ENCODE measurements at regions not wholly inside any gene's neighbourhood (a gene's known extent, or its start where the extent isn't known, plus 50 kb on each side); places are given as distances from the start of the nearest gene placed in this dataset.
"Not testable (repeated sequence)": the region's sequence is repeated elsewhere in the genome, so short reads cannot be mapped to it uniquely, and the experiment has no call there.

DNA sequence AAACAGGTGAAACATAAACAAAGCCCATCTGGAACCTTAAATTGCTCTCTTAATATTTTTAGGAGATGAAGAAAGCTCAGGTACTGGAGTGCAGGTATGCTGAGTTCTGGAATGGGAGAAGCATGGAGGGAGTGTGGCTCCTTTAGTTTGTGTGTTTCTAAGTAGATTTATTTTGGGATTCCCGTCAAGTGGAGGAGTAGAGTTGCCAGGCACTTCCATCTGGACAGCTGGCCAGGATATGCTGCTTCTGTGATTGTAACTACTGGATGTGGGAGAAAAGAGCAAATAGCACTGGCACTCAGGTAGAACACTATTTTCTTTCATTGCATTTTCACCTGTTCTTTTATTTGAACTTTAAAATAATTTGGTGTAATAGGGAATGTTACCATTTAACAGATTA lies 182.3 kb upstream of the MAST4 start:
- no peak for DNase-seq (ENCODE audit: low read depth)

DNA sequence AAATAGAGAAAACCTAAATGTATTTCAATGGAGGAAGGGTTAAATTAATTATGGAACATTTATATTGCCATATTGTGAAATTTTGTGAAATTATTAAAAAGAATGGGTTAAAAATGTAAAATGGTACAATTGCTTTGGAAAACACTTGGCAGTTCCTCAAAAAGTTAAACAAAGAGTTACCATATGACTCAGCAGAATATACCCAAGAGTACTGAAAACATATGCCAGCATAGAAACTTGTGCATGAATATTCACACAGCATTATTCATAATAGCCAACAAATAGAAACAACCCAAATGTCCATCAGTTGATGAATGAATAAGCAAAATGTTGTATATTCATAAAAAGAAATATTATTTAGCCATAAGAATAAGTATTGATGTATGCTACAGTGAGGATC lies 181.0 kb upstream of the MAST4 start:
- no peak for DNase-seq (ENCODE audit: low read depth)

DNA sequence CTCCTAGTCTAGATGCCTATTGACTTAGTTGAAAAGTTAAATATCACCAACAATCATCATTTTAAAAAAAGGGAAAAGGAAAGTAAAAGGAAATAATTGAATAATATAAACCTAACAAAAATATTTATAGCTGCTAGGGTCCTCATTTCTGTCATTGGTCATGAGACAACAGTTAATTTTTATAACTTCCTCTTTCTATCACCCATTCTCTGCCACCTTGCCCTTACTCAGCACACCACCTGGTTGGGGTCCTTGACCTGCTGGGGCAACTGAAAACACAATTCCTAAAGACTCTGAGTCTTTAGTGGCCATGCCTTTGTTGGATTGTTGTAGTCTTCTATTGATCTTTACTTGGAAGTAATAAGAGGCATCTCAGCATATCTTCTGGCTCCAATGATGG lies 179.5 kb upstream of the MAST4 start:
- DNase-seq (ENCODE audit: low read depth), result no peak

GRCh38 chr5:66417781-66418180 lies 178.4 kb upstream of the MAST4 start:
- no peak for DNase-seq (ENCODE audit: low read depth)

DNA sequence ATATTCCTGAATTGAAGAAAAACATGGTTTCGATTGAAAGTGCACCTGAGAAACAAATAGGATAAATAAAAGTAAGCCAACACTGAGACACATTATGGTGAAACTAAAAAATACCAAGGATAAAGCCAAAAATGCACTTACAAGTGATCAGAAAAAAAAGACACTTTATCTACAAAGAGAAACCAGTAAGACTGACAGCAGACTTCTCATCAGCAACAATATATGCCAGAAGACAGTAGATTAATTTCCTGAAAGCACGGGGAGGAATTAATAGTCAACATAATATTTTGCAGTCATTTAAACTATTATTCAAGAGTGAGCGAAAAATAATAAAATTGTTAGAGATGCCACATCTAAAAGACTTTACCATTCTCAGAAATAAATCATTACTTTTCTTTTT lies 172.7 kb upstream of the MAST4 start:
- DNase-seq (ENCODE audit: low read depth), result no peak

DNA sequence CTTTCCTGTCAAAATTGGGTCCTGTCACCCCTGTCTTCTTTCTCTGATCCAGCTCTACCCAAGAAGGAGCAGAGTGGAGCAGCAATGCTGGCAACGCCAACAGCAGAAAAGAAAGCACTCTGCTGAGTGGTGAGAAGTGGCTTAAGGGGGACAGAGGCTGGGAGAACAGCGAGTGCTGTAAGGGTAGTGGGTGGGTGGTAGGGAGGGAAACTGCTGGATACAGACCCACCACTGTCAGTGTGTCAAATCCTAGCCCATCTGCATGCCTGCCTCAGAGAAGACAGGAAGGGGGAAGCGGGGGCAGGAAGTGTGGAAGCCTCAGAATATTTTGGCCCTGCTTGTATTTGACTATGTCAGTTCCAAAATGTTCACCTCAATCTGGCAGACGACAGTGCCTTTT lies 170.4 kb upstream of the MAST4 start:
- no peak for DNase-seq (ENCODE audit: low read depth)

DNA sequence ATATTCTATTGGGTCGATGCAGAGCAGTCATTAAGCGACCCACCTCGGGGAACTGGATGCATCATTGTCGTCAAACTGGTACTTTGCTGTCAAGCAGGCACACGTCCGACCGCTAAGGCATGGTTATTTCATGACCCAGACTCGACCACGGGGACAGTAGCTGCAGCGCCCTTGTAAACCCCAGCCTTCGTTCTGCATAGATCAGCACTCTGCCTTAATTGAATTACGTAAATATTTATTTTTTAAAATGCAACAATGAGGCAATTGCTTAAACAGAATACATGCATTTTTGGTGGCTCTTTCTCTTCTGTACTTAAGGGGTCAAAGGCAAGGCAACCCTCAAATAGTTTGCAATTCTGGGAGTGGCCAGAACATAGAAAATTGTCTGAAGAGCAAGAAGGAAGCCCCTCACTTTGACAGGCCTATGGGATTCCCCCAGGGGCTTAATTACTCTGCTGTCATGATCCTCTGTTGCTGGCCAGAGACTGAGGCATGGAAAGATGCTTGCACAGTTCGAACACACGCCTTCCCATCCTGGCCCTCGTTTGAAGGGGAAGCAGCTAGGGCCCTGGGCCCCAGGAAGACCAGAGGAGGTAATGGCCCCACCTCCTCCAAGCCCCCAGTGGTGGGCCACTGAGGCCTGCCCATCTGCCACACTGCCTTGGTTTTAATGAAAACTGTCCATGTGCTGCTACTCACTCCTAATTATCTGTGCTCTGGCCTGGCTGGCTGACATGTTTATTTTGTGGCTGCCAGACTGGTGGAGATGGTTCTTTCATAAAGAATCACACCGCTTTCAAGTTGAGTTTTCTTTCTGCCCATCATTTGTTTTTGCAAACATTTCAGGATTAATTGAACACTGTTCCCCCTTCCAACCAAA lies 169.7 kb upstream of the MAST4 start:
- DNase-seq (ENCODE audit: low read depth), result no peak

GRCh38 chr5:66427139-66427442 lies 169.1 kb upstream of the MAST4 start:
- no peak for DNase-seq (ENCODE audit: low read depth)

- no peak for DNase-seq (ENCODE audit: low read depth)
Measured at GRCh38 chr5:66436721-66437120, 159.5 kb upstream of the MAST4 start.

- no peak for DNase-seq (ENCODE audit: low read depth)
Measured at GRCh38 chr5:66438087-66438486, 158.1 kb upstream of the MAST4 start.

- DNase-seq (ENCODE audit: low read depth), result no peak
Measured at GRCh38 chr5:66438696-66439095, 157.5 kb upstream of the MAST4 start.

DNA sequence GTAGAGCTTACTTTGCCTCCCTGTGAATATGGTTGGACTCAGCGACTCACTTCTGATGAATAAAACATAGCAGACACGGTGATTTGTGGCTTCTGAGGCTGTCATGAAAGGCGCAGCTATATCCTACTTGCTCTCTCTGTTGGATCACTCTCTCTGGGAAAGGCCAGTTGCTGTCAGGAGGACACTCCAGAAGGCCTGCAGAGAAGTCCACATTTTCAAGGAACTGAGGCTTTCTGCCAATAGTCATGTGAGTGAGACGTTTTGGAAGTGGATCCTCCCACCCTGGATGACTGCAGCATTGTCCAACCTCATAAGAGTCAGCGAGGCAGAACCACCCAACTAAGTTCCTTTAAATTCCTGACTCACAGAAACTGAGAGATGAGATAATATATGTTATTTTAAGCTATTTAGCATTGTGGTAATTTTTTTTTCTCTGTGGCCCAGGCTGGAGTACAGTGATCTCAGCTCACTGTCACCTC lies 156.0 kb upstream of the MAST4 start:
- peak; percentile 14 for DNase-seq (ENCODE audit: low read depth)

- DNase-seq (ENCODE audit: low read depth), result no peak
Measured at GRCh38 chr5:66441351-66441750, 154.8 kb upstream of the MAST4 start.

DNA sequence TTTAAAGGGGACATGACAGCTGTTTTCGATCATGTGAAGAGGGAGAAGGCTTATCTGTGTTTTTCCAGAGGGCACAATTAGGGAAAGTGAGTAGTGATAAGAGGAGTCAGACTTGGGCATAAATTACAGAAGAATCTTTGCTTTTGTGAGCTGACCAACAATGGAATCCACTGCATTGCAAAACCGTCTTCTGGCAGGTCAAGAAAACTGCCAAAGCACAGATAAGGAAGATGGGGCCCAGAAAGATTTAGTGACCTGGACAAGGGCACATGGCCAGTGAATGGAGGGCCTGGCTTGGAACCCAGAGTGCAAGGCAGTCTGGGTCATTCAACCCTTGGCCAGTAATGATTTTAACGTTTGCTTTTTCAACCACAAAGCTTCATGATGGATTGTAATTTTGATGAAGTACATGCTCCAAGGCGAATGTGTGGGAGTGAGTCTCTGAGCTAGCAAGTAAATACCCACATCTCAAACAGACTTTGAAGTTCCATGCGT lies 153.2 kb upstream of the MAST4 start:
- DNase-seq (ENCODE audit: low read depth), result no peak

GRCh38 chr5:66443462-66444130 lies 152.6 kb upstream of the MAST4 start:
- no peak for DNase-seq (ENCODE audit: low read depth)

- DNase-seq (ENCODE audit: low read depth), result not testable (repeated sequence)
Measured at GRCh38 chr5:66448070-66448469, 148.1 kb upstream of the MAST4 start.

DNA sequence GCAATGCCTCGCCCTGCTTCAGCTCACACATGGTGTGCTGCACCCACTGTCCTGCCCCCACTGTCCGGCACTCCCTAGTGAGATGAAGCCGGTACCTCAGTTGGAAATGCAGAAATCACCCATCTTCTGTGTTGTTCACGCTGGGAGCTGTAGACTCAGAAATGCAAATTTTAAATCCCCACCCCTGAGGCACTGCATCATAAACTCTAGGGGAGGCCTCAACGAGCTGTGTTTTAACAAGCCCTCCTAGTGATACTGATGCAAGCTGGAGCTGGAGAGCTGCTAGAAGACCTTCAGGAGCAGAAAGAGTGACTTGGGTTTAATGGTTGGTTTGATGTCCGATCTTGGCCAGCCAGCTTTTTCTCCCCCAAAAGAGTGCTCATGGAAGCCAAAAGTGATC lies 146.0 kb upstream of the MAST4 start:
- no peak for DNase-seq (ENCODE audit: low read depth)

DNA sequence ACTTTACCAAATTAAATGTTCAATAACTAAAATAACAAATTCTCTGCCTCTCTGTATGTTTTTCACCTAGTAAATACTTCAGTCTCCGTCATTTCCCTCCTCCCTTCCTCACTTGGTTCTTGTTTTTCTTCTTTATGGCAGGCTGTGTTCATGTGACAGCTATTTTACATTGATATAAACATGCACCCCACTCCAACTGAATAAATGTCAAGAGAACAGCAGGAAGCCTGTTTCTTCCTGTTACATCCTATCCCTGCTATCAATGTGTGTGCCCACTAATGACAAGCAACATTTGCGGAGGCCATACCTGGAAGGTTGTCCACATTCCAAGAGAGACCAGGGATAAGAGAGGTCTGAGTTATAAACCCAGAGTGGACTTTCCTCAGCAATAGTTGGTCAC lies 145.2 kb upstream of the MAST4 start:
- no peak for DNase-seq (ENCODE audit: low read depth)

DNA sequence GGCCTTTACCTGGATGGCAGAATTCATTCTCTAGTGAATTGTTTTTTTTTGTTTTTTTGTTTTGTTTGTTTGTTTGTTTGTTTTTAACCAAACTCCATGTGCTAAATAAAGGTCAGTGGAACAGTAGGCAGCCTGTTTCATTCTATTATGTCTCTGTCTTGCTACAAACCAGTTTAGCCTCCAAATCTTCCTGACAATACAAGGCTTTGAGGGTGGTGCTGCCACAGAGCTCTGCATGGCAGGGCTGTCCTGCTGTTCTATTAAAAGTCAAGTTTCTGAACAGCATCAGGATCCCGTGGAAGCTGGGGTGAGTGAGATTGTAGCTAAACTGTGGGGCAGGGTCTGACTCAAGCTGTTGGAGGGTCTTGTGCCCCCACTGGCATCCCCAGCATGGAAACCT lies 144.1 kb upstream of the MAST4 start:
- DNase-seq (ENCODE audit: low read depth), result no peak

DNA sequence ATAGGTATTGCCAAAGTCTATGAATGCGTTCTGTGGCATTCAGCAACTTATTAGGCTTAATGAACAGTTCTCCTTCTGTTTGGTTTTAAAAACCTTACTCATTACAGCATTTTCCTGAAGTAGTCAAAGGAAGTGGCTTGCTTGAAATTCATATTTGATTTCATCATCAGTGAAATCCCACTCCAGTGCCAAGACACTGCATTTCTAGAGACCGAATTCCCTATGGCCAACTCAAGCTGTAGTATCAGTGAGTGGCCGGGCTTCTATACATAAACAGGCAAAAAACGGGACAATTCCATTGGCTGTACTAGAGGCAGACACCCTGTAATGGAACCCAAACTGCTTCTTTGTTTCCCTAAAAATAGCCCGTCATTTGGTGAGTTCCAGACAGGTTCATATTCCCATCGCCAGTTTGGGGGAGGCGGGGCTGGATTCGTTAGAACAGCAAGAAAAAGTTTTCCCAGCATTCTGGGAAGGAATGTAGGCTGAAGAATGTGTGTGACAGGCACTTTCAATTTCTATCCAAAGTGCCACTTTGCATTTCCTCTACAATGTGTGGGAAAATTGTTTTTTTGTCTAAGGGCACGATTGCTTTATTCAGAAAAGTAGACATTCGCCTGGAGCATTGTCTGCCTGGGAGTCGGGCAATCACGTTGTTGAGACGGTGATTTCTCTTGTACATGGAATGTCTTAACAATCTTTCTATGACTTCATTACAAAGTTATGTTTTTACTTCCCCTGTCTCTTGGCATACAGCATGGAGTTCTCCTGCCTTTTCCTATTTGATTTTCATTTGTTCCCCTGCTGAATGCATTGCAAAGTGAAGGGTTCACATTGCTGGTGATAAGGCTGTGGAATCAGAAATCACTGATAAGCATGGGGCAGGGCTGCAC lies 141.8 kb upstream of the MAST4 start:
- no peak for DNase-seq (ENCODE audit: low read depth)

GRCh38 chr5:66459728-66460127 lies 136.5 kb upstream of the MAST4 start:
- DNase-seq (ENCODE audit: low read depth), result no peak

DNA sequence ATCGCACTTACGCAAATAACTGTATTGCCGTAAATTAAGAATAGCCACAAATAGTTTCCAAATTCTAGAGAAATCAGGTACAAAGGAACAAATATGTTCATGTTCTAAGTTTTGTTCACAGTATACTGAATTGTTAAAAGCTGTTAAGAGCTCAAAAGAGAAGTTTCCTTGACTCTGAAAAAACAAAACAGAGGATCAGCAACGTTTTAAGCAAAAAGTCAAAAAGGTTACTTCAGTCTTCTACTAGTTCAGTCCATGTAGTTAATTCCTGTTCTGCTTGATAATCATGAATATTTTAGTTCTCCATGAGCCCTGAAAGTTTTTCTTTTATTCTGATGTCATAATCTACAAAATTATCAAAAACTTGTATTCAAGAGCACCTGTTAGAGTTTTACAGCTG lies 128.6 kb upstream of the MAST4 start:
- DNase-seq (ENCODE audit: low read depth), result no peak

DNA sequence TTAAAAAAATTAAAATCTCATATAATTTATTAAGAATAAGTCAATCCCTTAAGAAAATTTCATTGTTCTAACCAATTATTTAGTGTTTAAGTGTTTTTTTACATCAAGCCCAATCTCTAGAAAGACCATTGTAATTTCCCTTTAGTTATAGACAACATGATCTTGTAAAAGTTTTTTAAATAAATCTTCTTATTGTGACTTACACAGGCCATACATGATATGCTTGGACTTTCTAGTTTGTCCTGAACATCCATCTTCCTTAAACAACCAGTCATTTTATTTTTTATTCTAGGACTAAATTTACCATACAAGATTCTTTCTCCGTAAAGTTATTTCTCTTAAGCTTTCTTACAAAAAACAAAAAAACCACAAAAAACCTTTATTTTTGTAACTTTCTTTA lies 126.5 kb upstream of the MAST4 start:
- no peak for DNase-seq (ENCODE audit: low read depth)
